HG03354 (cell line): ENCODE measurements at regions not wholly inside any gene's neighbourhood (a gene's known extent, or its start where the extent isn't known, plus 50 kb on each side); places are given as distances from the start of the nearest gene placed in this dataset.

ENCODE experiments used
- ATAC-seq: cut with Tn5 transposase; IDR thresholded peaks from one replicate; pipeline ENCODE4 v1.9.1; 2021; ENCODE audit warnings: mild to moderate bottlenecking; ENCODE audit not compliant: unreplicated experiment, poor library complexity, severe bottlenecking

- no peak for ATAC-seq
Measured at GRCh38 chr4:161238033-161238432, 925.8 kb downstream of the FSTL5 start.

DNA sequence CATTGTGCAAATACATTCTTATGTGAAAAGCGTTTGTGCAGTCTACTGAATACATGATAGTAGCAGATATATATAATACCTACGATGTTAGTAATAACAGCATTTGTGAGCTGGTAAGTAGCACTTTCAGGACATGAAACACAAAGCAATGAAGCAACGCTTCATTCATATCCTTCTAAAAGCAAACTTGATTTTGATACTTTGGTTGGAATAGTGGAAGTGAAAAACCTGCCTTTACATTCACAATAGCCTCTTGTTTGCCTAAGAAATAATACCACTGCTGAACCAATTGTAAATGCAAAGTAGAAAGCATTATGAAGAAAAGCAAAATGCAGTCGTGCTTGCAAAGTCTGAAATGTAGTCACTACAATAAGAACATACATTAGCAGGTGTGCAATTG, 926.3 kb downstream of the FSTL5 start:
- ATAC-seq: no peak

- ATAC-seq: no peak
Measured at GRCh38 chr4:161225327-161225726, 938.5 kb downstream of the FSTL5 start.

DNA sequence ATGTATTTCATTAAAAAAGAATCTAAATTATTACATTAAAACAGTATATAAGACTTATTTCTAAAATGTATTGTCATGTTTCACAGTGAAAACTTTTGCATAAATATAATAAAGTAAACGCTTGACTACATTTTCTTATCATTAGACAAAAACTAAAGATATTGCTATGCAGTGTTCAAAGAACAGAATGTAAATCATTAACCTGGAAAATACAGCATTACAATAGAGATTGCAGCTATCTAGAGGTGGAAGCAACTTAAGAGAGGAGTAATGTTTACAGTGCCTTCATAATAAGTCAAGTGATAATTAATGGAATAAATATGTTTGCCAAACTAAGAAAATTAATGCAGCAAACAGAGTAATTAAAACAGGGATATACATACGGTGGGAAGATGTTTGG, 940.9 kb downstream of the FSTL5 start:
- no peak for ATAC-seq

GRCh38 chr4:161208564-161208963, 955.2 kb downstream of the FSTL5 start:
- ATAC-seq: no peak

DNA sequence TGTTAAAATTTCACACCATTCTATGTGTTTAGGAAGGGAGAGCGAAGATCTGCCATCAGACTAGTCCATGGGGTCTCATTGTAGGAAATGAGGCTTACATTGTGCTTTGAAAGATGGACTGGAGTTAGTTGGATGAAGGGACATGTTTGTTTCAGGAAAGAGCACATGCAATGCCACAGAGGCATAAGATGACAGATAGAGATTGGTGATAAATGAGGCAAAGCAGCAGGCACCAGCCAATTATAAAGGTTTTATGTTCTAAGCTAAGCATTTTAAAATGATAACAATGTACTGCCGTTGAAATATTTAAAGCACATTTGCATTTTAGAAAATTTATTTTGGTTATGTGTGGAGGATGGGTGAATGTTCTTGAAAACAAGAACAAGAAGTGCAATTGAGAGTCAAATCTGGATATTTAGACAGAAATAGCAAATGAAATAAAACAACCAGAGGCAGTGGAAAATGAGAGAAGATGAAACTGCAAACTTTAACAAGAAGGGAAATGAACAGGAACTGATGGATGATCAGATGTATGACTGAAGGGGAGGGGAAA, 957.2 kb downstream of the FSTL5 start:
- no peak for ATAC-seq

DNA sequence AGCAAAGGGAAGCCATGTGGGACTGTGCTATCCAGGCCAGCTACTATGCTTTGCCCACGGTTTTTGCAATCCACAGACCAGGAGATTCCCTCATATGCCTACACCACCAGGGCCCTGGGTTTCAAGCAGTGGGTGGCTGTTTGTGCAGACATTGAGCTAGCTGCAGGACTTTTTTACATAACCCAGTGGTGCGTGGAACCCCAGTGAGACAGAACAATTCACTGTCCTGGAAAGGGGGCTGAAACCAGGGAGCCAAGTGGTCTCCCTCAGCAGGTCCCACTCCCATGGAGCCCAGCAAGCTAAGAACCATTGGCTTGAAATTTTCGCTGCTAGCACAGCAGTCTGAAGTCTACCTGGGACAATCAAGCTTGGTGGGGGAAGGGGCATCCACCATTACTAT, 959.9 kb downstream of the FSTL5 start:
- no peak for ATAC-seq

DNA sequence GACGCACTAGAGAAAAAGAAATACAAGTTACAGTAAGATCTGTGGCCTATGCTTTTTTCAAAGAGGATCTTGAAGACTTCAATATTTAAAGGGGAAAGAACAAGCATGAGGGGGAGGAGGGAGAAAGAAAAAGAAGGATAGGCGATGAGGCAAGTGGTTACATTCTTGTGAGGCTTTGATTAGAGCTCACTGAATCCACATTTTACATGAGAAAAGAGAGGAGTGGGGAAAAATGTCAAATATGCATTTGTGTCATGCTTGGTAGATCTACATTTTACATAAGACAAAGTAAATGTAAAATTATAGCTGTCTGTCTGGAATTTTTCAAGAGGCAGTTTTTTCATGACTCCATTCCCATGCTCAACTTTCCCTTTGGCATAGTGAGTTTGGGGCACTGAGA, 965.9 kb downstream of the FSTL5 start:
- ATAC-seq: no peak

GRCh38 chr4:161197474-161197873, 966.3 kb downstream of the FSTL5 start:
- ATAC-seq: no peak

DNA sequence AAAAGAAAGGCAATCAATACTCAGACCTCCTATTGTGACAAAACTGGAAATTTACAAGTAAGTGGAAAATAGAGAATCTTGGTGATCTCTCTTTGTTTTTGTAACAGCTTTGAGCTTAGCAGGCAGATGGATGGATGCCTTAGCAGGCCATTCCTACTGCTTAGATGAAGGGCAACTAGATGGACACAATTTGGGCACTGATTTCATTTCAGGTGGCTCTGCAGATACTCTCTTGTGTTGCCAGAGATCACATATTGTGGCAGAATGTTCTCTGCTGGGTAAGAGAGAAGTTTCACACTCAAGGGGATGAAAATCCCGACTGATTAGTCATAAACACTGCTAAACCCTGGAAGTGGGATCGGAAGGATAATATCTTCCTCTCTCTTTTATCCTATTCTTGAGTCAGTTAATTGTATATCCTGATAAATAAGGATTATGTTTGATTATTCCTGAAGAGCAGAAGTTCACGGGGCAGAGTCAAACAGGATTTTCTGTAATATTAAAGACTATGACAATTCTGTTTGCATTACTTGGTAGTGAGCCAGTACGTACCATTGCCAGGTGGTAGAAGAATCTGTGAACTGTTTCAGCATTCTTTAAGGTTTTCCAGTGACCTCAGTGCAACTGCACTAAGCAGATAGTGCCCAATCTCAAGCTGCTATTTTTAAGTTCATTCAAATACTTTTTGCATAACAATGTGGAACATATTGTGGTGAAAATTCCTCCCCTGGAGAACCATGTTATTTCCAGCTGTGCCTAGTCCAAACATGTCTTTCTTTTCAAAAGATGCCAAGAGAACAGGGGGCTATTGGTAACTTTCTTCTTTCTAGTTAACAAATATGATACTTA, 974.3 kb downstream of the FSTL5 start:
- no peak for ATAC-seq

DNA sequence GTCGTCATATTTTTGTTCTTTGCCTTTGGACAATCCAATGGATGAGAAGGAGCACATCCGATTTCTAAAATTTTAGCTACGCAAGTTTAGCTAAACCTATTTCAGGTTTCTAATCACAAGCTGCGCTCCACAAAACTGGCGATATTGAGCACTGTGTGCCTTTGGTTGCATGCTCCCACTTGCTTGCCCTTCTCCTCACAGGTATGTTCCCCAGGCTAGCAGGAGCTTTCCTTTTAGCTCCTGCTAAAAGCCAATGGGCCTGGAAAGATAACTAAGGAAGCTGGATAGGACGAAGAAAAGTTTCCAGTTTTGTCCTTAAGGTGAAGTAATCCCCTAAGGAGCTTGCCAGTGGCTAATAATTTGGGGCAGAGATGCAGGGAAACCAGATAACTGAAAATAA, 975.2 kb downstream of the FSTL5 start:
- no peak for ATAC-seq

GRCh38 chr4:161187569-161187968, 976.2 kb downstream of the FSTL5 start:
- ATAC-seq: no peak

DNA sequence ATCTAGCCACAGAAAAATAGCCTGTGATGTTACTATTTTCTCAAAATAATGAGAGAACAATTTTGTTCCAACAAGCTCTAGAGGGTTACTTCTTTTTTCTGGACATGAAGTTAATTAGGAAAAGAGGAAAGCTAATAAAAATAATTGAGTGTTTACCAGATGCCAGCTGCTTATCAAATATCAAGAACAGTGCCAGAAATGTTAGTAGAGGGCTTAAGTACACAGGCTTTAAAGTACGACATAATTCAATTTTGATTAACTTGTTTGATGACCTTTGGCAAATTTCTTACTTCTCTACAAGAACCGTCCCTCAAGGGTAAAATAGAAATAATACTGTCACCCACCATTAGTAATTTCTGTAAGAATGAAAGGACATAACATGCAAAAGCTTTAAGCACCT, 977.0 kb downstream of the FSTL5 start:
- ATAC-seq: no peak

DNA sequence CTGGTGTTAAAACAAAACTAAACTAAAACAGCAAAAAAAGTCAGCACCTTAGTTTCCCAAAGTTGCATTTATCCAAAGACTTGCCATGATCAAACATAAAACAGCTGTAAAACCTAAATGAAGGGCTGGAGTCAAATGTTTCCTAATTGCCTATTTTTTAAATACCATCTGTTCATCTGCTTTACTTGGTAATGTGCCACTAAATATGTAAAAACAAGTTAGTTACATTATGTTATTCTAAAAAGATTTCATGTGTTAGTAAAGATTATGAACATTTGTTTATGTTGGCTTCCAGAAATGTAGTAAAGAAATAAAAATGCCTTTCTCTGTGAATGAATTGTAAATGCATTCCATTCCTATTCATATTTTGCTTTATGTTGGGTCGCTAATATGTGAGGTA, 977.8 kb downstream of the FSTL5 start:
- ATAC-seq: no peak

GRCh38 chr4:161183729-161184128, 980.1 kb downstream of the FSTL5 start:
- no peak for ATAC-seq

DNA sequence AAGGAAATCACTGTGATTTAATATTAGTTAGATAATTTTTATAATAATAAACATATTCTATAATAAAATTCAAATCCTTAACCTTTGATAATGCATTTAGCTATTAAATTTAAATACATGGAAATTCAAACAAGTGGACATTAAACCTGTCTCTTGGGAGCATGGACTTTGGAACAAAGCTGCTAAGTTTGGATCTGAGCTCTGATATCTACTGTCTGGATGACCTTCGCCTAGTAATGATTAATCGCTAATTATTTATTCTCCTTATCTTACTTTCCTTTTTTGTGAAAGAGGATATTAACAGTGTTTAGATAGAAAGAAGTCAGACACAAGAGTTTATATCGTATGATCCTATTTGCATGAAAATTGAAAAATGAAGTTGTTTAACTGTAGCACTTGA, 980.9 kb downstream of the FSTL5 start:
- ATAC-seq: no peak

DNA sequence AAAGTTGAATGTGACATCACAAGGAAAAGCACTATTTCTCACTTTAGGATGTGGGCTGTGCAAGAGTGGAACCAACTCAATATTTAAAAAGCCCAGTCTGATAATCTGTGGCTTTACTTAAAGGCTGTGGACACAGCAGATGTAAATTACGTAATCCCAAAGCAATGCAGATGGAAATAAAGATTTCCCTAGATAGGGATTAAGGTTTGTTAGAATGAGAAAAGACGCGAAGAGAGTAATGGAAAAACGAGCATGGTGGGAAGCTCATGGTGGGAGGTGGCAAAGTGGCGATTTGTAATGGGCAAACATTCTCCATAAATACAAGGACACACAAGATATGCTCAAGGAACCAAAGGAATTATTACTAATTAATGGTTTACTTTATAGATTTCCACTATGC, 985.5 kb downstream of the FSTL5 start:
- no peak for ATAC-seq

DNA sequence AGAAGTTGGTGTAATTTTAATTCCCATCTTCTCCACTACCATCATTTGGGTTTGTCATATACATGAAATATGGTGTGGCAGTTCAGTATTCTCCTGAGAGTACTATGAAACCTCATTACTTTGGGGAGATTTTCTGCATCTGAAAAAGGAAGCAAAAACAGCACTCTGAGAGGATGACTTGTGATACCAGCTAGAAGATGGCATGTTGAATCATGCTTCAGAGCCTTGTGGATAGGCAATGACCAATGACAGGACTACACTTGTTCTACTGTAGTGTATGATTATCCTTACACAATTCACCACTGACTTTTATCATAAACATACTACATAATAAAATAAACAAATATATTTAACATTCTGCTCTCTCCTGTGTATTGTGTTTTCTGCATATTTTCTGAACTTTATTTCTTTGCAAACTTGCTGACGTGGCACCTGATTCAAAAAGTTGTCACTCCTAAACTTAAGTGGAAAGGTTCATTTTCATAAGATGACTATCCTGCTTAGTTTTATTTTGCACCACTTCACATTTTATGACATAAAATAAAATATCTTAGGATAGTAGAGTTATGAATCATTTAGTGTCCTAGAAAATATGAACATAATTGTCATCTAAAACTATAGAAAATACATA, 991.3 kb downstream of the FSTL5 start:
- no peak for ATAC-seq

DNA sequence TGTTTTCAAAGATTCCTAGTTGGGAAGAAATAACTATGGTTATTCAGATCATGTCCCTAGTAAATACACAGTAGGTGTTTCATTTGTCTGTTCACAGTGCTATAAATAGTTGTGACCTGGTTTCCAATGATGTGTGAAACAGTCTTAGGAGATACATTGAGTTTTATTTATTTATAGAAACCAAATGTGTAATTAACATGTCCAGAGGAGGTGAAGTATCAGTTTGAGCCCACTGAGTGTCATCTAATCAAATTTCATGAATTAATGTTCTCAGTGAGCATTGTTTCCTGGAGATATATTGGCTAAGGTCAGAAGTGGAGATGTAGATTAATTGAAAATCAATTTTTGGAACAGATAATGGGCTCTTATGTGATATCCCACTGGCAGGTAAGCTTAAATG, 996.3 kb downstream of the FSTL5 start:
- no peak for ATAC-seq

DNA sequence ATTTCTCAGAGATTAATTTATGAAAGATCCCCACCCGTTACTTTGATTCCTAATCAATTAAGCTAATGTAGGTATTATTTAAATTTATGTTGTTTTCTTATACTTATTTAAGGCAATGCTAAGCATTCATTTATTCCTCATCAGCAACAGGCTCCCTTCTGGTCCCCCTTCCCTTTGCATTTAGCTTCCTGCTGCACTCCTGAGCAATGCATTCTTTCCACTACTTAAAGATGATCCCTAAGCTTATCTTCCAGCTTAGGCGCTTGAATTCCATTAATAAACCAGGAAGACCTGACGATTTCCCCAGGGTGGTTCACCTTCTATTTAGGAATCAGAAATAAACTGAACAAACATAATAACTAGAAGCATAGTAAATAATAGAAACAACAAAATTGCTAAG, 1003.1 kb downstream of the FSTL5 start:
- ATAC-seq: no peak

DNA sequence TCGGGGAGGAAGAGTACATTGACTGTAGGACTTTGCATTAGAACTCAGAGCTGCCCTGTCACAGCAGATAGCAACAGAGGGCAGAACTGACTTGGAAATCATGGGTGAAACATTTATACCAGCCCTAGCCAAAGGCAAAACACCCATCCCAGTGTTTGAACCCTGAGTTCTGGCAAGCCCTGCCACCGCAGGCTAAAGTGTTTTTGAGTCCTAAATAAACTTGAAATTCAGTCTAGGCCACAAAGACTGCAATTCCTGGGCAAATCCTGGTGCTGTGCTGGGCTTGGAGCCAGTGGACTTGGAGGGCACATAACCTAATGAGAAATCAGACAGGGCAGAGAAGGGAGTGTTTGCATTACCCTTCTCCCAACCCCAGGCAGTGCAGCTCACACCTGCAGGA, 1015.7 kb downstream of the FSTL5 start:
- no peak for ATAC-seq
